Cardiac fibroblast (primary cell): ENCODE measurements at regions not wholly inside any gene's neighbourhood (a gene's known extent, or its start where the extent isn't known, plus 50 kb on each side); places are given as distances from the start of the nearest gene placed in this dataset.

ENCODE experiments used
- DNase-seq, 2 donors: peaks; one replicate each; pipeline versions ENCODE4 v3.0.0 to v3.0.0-alpha.2; 2010; ENCODE audit warnings: low read depth in 2 of 2
- H3K4me3 ChIP-seq, 2 donors: replicated peaks in 1 of 2; 1 replicate in 1 of 2; 2 replicates in 1 of 2; pipeline ENCODE4 v1.5.1; 2011; ENCODE audit warnings: low read depth in 2 of 2, low read length in 2 of 2, mild to moderate bottlenecking in 2 of 2, moderate library complexity in 1 of 2
- CTCF ChIP-seq: IDR thresholded peaks from one replicate; pipeline ENCODE4 v1.5.1; 2011; ENCODE audit warnings: low read depth, mild to moderate bottlenecking, low read length, inconsistent platforms

- no peak for TF ChIP-seq CTCF
- peak; percentile 80 to 87 for DNase-seq
- H3K4me3 ChIP-seq = no peak overlapping the region
Observed at GRCh38 chr13:33519561-33520467, 234.3 kb upstream of the STARD13 start.

GRCh38 chr13:33520468-33520839 is 234.9 kb upstream of the STARD13 start:
- H3K4me3 ChIP-seq = no peak overlapping the region
- no peak for TF ChIP-seq CTCF
- no peak for DNase-seq

- peak; percentile 90 to 93 for DNase-seq
- no peak overlapping the region for H3K4me3 ChIP-seq
- TF ChIP-seq CTCF = no peak
Observed at GRCh38 chr13:33524086-33524485, 238.5 kb upstream of the STARD13 start.

GRCh38 chr13:33525763-33526162 is 240.2 kb upstream of the STARD13 start:
- TF ChIP-seq CTCF = no peak
- no peak overlapping the region for H3K4me3 ChIP-seq
- DNase-seq = peak in 1 of 2 donors; percentile 13

- H3K4me3 ChIP-seq = no peak overlapping the region
- no peak for DNase-seq
- no peak for TF ChIP-seq CTCF
Observed at GRCh38 chr13:33526718-33527117, 241.2 kb upstream of the STARD13 start.

GRCh38 chr13:33528896-33529295 is 243.3 kb upstream of the STARD13 start:
- no peak for TF ChIP-seq CTCF
- no peak for DNase-seq
- no peak overlapping the region for H3K4me3 ChIP-seq
